Stimulated activated CD8-positive, alpha-beta memory T cell treated with anti-CD3 and anti-CD28 coated beads, Interleukin-2, amount 100 ng/mL, for 48 hours (primary cell): ENCODE measurements at regions not wholly inside any gene's neighbourhood (a gene's known extent, or its start where the extent isn't known, plus 50 kb on each side); places are given as distances from the start of the nearest gene placed in this dataset.

Source experiments
- DNase-seq, 2 donors: peaks; one replicate each; pipeline ENCODE4 v3.0.0-alpha.2; 2020; ENCODE audit warnings: low read depth in 2 of 2

DNA sequence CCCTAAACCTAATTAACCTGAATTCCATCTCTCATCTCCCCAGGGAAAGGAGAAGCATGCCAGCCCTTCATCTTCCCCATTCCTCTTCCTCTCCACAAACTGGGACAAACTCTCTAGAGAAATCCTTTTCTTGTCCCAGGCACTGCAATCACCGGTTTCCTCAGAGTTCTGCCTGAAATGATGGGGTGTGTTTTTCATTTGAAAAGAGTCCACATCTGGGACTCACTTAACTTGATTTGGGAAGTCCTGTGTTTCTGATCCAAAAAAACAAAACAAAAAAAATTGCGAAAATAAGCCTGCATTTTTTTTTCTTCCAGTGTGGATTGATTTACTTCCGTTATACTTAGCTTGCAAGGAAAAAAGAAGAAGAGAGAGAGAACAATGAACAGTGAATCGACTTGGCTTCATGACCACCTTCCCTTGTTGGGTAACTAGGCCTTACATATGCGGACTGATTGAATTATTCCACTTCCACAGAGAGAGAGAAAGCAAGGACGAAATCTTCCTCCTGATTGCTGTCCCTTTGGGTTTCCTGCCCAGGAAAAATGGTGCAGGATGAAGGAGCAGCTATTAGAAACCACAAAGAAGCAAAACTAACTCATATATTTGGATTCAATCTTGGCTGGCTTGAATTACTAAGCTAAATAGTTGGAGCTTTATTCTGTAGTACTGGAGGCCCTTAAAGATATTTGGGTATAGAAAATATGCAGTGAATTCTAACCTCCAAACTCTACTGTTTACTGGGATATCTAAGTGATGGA, 506.2 kb upstream of the TBX3 start:
- DNase-seq, result no peak

DNA sequence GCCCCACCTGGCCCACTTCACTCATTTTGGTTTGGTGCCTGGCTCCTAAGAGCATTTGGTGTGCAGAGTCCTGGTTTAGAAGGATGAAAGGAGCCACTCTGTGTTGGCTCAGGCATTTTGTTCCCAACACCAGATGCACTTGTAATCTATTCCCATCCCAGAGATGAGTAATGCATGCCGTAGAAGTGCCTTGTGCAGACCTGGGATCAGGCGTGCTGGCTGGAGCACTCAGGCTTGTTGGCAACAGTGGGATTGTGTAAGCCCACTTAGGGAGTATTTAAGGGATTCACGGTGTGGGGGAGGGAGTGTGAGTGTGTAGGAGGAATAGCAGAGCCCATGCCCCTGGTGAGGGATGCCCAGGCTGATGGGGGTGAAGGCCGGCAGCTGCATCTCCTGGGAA, 501.5 kb upstream of the TBX3 start:
- DNase-seq, result no peak

- DNase-seq, result no peak
Observed at GRCh38 chr12:115183752-115184151, 499.8 kb upstream of the TBX3 start.

GRCh38 chr12:115177899-115178298, 493.9 kb upstream of the TBX3 start:
- no peak for DNase-seq

GRCh38 chr12:115176741-115177400, 492.9 kb upstream of the TBX3 start:
- DNase-seq, result no peak

DNA sequence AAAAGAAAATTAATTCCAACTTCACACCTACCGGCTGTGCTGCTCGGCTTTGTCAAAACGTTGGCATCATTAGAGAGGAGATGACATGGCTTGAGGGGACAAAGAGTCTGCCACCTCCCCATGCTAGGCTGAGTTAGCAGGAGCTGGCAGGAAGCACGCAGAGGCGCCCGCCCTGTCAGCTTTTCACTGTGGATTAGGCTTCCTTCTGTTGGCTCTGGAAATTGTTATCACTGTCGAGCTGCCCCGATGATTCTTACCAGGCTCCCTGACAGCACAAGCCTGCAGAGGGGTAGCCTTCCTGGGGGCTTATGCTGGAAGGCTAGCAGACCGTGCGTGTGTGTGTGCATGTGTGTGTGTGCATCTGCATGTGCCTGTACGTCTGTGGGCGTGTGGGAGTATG, 490.9 kb upstream of the TBX3 start:
- no peak for DNase-seq

DNA sequence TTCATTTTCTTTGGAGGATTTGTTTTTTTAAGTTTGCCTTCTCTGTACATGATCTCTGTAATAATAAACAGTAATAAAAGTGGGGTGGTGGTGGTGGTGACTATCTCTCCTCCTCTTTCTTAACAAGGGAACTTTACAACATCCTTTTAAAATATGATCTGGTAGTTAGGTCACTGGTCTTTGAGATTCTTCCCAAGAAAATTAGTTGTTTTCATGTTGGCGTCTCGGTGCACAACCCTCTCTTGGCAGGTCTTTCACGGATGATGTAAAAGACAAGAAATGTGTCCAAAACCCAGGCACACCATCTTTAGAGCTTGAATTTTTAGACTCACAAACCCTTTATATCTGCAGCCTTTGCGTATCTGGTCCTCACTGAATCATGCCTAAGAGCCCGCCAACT, 488.5 kb upstream of the TBX3 start:
- DNase-seq, result no peak

- DNase-seq, result no peak
Observed at GRCh38 chr12:115169981-115170380, 486.0 kb upstream of the TBX3 start.

DNA sequence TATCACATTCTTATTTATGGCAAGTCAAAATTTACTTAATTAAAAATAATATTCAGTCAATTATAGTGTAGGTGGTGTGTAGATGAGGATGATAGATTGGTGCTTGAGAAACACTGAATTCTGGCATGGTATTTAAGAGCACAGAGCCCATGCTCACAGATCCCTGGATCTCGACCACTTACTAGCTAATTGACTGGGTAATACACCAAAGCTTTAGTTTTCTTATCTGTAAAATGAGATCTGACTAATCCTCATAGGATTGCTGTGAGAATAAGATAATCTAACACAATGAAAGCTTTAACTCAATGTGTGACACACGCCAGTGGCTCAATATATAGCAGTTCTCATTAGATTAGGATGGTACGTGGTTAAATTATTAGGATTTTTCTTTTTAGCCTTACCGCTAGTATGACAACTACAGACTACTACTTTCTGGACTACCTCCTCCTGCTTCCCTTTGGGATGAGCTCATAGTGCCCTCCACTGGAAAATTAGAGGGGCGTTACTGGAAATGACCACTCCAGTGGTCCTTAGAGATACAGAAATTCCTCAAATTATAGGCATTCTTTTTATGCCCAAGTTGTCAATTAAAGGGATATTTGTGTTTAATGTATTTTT, 482.8 kb upstream of the TBX3 start:
- no peak for DNase-seq

DNA sequence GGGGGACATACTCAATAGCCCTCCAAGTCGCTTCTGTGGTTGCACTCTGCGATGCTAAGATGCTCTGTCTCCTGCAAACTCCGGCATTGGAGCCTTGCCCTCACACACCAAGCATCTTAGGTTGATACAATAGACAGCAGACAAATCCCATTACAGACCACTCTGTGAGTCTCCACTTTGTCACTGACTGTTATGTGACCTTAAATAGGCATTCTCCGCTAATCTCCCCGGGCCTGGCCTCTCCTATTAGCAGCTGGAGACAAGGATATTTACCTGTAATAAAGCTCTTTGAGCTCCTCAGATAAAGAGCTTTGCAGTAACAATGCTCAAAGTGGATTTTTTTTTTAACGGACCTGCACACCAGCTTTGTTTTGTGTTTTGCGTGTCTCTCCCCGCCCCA, 479.7 kb upstream of the TBX3 start:
- no peak for DNase-seq

GRCh38 chr12:115160271-115161128, 476.5 kb upstream of the TBX3 start:
- DNase-seq, result no peak

DNA sequence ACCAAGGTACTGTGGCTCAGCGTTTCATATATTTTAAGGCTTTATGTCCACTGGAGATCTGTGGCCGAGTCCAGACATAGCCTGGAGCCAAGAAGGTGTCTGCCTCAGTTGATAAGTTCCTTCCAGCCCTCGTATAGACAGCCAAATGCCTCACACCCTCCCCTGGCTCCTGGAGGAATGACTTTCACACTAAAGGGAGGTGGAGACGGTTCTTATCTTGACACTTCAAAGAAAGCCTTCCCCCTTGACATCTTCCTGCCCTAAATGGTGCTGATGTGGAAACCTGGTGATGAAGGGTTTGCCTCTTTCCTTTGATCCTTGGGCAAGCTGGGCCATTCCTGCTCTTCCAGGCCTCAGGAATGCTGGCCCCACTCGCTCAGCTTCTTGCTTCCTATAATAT, 474.8 kb upstream of the TBX3 start:
- DNase-seq, result no peak

DNA sequence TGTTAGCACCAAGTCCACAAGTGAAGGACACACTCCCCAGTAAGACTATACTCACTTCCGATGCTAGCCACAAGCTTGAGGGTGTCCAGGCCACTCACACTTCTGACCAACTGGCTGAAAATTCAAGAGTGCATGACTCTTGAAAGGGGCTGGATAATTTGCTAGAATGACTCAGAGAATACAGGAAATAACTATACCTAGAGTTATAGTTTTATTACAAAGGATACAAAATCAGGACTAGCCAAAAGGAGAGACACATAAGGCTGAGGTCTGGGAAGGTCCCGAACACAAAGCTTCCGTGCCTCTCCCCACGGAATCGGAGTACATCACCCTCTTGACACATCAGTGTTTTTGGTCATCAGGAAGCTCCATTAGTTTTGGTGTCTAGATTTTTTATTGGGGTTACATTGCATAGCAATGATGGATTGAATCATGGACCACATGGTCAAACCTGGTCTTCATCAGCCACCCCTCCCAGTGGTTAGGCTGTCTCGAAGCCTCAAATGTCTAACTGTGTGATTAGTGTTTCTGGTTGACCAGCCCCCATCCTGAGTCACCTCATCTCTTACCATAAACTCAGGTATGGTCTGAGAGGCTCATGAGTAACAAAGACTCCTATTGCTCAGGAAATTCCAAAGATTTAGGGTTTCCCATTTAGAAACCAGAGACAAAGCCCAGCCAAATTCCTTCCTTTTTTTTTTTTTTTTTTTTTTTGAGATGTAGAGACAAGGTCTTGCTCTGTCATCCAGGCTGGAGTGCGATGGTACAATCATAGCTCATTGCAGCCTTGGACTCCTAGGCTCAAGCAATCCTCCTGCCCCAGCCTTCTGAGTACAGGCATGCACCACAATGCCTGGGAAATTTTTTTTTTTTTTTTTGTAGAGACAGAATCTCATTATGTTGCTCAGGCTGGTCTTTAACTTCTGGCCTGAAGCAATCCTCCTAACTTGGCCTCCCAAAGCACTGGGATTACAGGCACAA, 472.0 kb upstream of the TBX3 start:
- DNase-seq, result no peak

DNA sequence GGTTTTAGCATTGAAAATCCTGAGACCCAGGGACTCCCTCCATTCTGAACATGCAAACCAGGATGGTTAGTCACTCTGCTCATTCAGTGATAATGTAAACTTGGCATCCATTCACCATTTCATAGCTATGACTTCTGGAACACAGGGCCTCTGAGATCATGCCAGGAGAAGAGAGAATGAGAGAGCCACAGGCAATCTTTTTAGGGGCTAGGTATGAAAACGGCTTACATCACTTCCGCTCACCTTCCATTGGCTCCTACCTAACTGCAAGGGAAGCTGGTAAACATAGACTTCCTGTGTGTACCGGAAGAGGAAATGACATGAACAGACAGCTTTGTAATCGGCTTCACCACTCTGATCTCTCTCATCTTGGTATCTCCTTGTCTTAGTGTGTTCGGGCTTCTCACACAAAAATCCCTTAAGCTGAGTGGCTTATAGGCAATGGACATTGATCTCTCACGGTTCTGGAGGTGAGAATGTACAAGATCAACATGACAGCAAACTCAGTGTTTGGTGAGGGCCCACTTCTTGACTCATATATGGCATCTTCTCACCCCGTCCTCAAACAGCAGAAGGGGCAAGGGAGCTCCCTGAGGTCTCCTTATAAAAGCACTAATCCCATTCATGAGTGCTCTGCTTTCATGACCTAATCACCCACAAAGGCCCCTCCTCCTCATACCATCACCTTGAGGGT, 465.9 kb upstream of the TBX3 start:
- DNase-seq, result no peak

- no peak for DNase-seq
Observed at GRCh38 chr12:115149279-115149678, 465.3 kb upstream of the TBX3 start.

- DNase-seq, result no peak
Observed at GRCh38 chr12:115147916-115148315, 463.9 kb upstream of the TBX3 start.

- DNase-seq, result no peak
Observed at GRCh38 chr12:115146453-115146852, 462.5 kb upstream of the TBX3 start.

DNA sequence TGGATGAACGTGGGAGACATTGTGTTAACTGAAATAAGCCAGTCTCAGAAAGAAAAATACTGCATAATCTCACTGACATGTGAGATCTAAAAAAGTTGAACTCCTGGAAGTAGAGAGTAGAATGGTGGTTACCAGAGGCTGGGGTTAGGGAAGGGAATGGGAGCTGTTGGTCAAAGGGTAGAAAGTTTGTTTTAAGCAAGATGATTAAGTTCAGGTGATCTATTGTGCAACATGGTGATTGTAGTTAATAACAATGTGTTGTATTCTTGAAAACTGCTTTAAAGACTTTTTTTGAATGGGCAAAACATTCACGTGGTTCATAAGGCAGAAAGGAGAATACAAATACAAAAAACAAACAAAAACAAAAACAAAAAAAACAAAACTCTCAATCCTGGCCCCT, 460.4 kb upstream of the TBX3 start:
- DNase-seq, result no peak

DNA sequence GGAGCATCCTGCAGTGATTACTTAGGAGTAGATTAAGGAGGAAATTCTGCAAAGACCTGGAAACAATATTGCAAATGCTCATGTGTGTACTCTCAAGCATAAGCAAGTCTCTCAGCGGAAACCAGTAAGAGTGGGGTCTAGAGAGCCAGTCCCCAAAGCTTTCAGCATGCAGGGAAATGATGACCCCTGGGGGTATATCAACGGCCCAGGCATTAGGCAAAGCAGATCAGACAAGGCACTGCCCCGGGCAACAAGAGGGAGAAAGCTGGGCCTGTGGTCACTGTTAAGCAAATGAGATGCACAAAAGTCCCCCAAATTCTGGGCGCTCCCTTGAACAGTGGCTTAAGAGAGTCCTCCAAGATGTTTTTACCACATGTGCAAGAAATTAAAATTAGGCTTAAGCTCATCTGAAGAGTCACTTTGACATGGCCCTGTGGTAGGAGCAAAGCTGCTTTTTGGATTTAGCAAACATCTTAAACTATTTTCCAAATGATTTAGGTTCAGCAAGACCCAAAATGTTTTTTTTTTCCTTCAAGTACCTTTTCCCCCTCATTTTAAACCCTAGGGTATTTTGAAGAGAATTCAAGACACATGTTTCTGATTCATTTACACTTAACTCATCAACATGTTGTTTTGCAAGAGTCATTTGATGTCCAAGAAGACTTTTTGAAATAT, 457.1 kb upstream of the TBX3 start:
- DNase-seq, result no peak
